ENCODE measurements at regions not wholly inside any gene's neighbourhood (a gene's known extent, or its start where the extent isn't known, plus 50 kb on each side); places are given as distances from the start of the nearest gene placed in this dataset.

GRCh38 chr4:123121241-123121907, 199.0 kb upstream of the NUDT6 start:
- peaks cover 4% of the 10 kb centered on the region for H3K36me3 Mint-ChIP-seq
- Histone ChIP-seq H3K4me3 (no peak overlapping the region), H3K4me2 (no peak overlapping the region), H3K4me1 (no peaks in the 10 kb centered on the region), H3K27me3 (no peaks in the 10 kb centered on the region), H3K36me3 (no peaks in the 10 kb centered on the region), H3K9me3 (ENCODE audit: low read depth) (no peaks in the 10 kb centered on the region), H4K20me1 (ENCODE audit: low read depth) (no peaks in the 10 kb centered on the region), H2AFZ (replicated peaks) (no peak overlapping the region), H3K9ac (no peak overlapping the region), H3K27ac (no peak overlapping the region), H3F3A (ENCODE audit: low read depth) (no peaks in the 10 kb centered on the region), H3K79me2 (ENCODE audit: low read depth) (no peaks in the 10 kb centered on the region)
- H3K9me3 Mint-ChIP-seq, result peaks cover 2% of the 10 kb centered on the region
- H3K27ac Mint-ChIP-seq, result no peak overlapping the region
- TF ChIP-seq EZH2 (IDR thresholded peaks at IDR 0.05), result no peak
- no peak for TF ChIP-seq CTCF (IDR thresholded peaks at IDR 0.05)
- TF ChIP-seq EZH2phosphoT487 (IDR thresholded peaks at IDR 0.05), result no peak
- peaks cover 2% of the 10 kb centered on the region for H3K4me1 Mint-ChIP-seq
- no peak for DNase-seq (ENCODE audit: low spot score)
- H3K27me3 Mint-ChIP-seq (ENCODE audit: insufficient read depth, low read depth), result no peaks in the 10 kb centered on the region
- no peak overlapping the region for H3K4me3 Mint-ChIP-seq

- H3K4me3 Mint-ChIP-seq, result no peak overlapping the region
- H3K27ac ChIP-seq, result no peak overlapping the region
- H3K27ac Mint-ChIP-seq, result no peak overlapping the region
- H2AFZ ChIP-seq (replicated peaks), result no peak overlapping the region
- no peak for DNase-seq (ENCODE audit: low spot score)
- peaks cover 19% of the 10 kb centered on the region for H3K4me1 Mint-ChIP-seq
- H3K36me3 ChIP-seq, result no peaks in the 10 kb centered on the region
- no peaks in the 10 kb centered on the region for H3F3A ChIP-seq (ENCODE audit: low read depth)
- no peak for TF ChIP-seq EZH2phosphoT487 (IDR thresholded peaks at IDR 0.05)
- TF ChIP-seq CTCF (IDR thresholded peaks at IDR 0.05), result no peak
- TF ChIP-seq EZH2 (IDR thresholded peaks at IDR 0.05), result no peak
- H3K4me3 ChIP-seq, result no peak overlapping the region
- peaks cover 4% of the 10 kb centered on the region for H3K36me3 Mint-ChIP-seq
- H4K20me1 ChIP-seq (ENCODE audit: low read depth), result no peaks in the 10 kb centered on the region
- no peaks in the 10 kb centered on the region for H3K27me3 ChIP-seq
- no peaks in the 10 kb centered on the region for H3K9me3 ChIP-seq (ENCODE audit: low read depth)
- peaks cover 2% of the 10 kb centered on the region for H3K9me3 Mint-ChIP-seq
- peaks cover 11% of the 10 kb centered on the region for H3K4me1 ChIP-seq
- H3K27me3 Mint-ChIP-seq (ENCODE audit: insufficient read depth, low read depth), result no peaks in the 10 kb centered on the region
- no peak overlapping the region for H3K9ac ChIP-seq
- no peak overlapping the region for H3K4me2 ChIP-seq
- no peaks in the 10 kb centered on the region for H3K79me2 ChIP-seq (ENCODE audit: low read depth)
Observed at GRCh38 chr4:123125477-123125876, 203.1 kb upstream of the NUDT6 start.

DNA sequence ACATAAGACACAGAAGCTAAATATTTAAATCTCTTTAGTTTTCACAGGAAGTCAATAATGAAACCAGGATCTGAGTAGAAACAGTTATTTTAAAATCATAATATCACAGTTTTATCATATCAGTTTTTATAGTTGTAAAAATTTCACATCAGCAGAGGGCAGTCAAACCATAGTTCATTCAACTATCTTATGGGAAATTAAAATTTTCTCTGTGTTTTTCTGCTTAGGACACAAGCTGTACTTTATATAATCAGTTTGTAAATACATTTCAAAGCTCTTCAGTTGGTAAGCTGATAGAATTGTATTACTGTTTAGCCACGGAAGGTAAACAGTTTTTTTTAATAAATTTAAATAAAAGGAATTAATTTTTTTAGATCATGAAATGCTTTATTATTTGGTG, 204.8 kb upstream of the NUDT6 start:
- Histone ChIP-seq H3K4me3 (no peak overlapping the region), H3K79me2 (ENCODE audit: low read depth) (no peaks in the 10 kb centered on the region), H3K27me3 (no peaks in the 10 kb centered on the region), H3K4me2 (no peak overlapping the region), H2AFZ (replicated peaks) (no peak overlapping the region), H3K4me1 (peaks cover 11% of the 10 kb centered on the region), H3K36me3 (no peaks in the 10 kb centered on the region), H4K20me1 (ENCODE audit: low read depth) (no peaks in the 10 kb centered on the region), H3F3A (ENCODE audit: low read depth) (no peaks in the 10 kb centered on the region), H3K27ac (no peak overlapping the region), H3K9me3 (ENCODE audit: low read depth) (no peaks in the 10 kb centered on the region), H3K9ac (no peak overlapping the region)
- peak overlapping the region; percentile 42 for H3K27ac Mint-ChIP-seq
- no peak for DNase-seq (ENCODE audit: low spot score)
- H3K4me3 Mint-ChIP-seq, result no peak overlapping the region
- H3K36me3 Mint-ChIP-seq, result peaks cover 4% of the 10 kb centered on the region
- TF ChIP-seq EZH2phosphoT487 (IDR thresholded peaks at IDR 0.05), result no peak
- TF ChIP-seq CTCF (IDR thresholded peaks at IDR 0.05), result peak; percentile 38
- no peaks in the 10 kb centered on the region for H3K27me3 Mint-ChIP-seq (ENCODE audit: insufficient read depth, low read depth)
- peaks cover 2% of the 10 kb centered on the region for H3K9me3 Mint-ChIP-seq
- H3K4me1 Mint-ChIP-seq, result peaks cover 19% of the 10 kb centered on the region

Measured in neural progenitor cell (in vitro differentiated cells).